NB4 (cell line): ENCODE measurements at regions not wholly inside any gene's neighbourhood (a gene's known extent, or its start where the extent isn't known, plus 50 kb on each side); places are given as distances from the start of the nearest gene placed in this dataset.

ENCODE experiments used
- CTCF ChIP-seq: IDR thresholded peaks from one replicate; pipeline ENCODE4 v1.5.1; 2012; ENCODE audit warnings: low read depth, low read length
- MAX ChIP-seq: IDR thresholded peaks from 2 replicates; pipeline ENCODE4 v1.6.1; 2011; ENCODE audit warnings: low read depth, low read length
- POLR2A ChIP-seq: IDR thresholded peaks from 2 replicates; pipeline ENCODE4 v1.6.1; 2011; ENCODE audit warnings: mild to moderate bottlenecking; ENCODE audit not compliant: insufficient read length; ENCODE audit errors: extremely low read depth

GRCh38 chr15:93759629-93760028, 471.7 kb upstream of the MCTP2 start:
- TF ChIP-seq CTCF (no peak), POLR2A (no peak), MAX (no peak)
